H9 (cell line): ENCODE measurements at regions not wholly inside any gene's neighbourhood (a gene's known extent, or its start where the extent isn't known, plus 50 kb on each side); places are given as distances from the start of the nearest gene placed in this dataset.
A peak's percentile ranks its signal among the peaks of the same experiment; 100 is the strongest.

ENCODE experiments used
- DNase-seq: peaks from one replicate; pipeline ENCODE4 v3.0.0-alpha.2; 2017
- H2AFZ ChIP-seq: one replicate; pipeline ENCODE4 v1.6.1; 2013; ENCODE audit warnings: mild to moderate bottlenecking, low read length, control low read depth, moderate library complexity
- H2AK5ac ChIP-seq: 2 replicates; pipeline ENCODE4 v1.6.1; 2013; ENCODE audit warnings: low read length, control low read depth, mixed read lengths; ENCODE audit not compliant: insufficient read length
- H2BK120ac ChIP-seq: one replicate; pipeline ENCODE4 v1.6.1; 2013; ENCODE audit warnings: low read depth, mild to moderate bottlenecking, low read length, control low read depth, inconsistent platforms; ENCODE audit not compliant: poor library complexity, severe bottlenecking
- H2BK12ac ChIP-seq: 2 replicates; pipeline ENCODE4 v1.6.1; 2013; ENCODE audit warnings: low read length, control low read depth, mixed read lengths, low read depth; ENCODE audit not compliant: insufficient read length
- H2BK15ac ChIP-seq: 2 replicates; pipeline ENCODE4 v1.6.1; 2013; ENCODE audit warnings: low read depth, low read length, control low read depth
- H2BK20ac ChIP-seq: one replicate; pipeline ENCODE4 v1.6.1; 2013; ENCODE audit warnings: low read depth, mild to moderate bottlenecking, low read length, control low read depth, inconsistent platforms; ENCODE audit not compliant: poor library complexity, severe bottlenecking
- H2BK5ac ChIP-seq: 2 replicates; pipeline ENCODE4 v1.6.1; 2013; ENCODE audit warnings: low read length, control low read depth, mixed read lengths; ENCODE audit not compliant: insufficient read length
- H3K14ac ChIP-seq: 2 replicates; pipeline ENCODE4 v1.6.1; 2013; ENCODE audit warnings: low read length, control low read depth; ENCODE audit not compliant: insufficient read depth
- H3K18ac ChIP-seq: 2 replicates; pipeline ENCODE4 v1.6.1; 2013; ENCODE audit warnings: low read depth, mild to moderate bottlenecking, mixed read lengths, low read length, control low read depth; ENCODE audit not compliant: insufficient read length
- H3K23ac ChIP-seq: 2 replicates; pipeline ENCODE4 v1.6.1; 2013; ENCODE audit warnings: low read length, control low read depth, mixed read lengths, low read depth; ENCODE audit not compliant: insufficient read length
- H3K23me2 ChIP-seq: 2 replicates; pipeline ENCODE4 v1.6.1; 2013; ENCODE audit warnings: low read depth, mild to moderate bottlenecking, mixed read lengths, low read length, control low read depth; ENCODE audit not compliant: insufficient read length, poor library complexity, severe bottlenecking
- H3K27ac ChIP-seq: 2 replicates; pipeline ENCODE4 v1.5.1; 2013; ENCODE audit warnings: low read length, control low read depth, mixed read lengths, low read depth; ENCODE audit not compliant: insufficient read length
- H3K27me3 ChIP-seq: 2 replicates; pipeline ENCODE4 v1.6.1; 2013; ENCODE audit warnings: low read length, control low read depth, inconsistent platforms; ENCODE audit not compliant: insufficient read depth
- H3K4ac ChIP-seq: 2 replicates; pipeline ENCODE4 v1.6.1; 2013; ENCODE audit warnings: low read depth, mild to moderate bottlenecking, control low read depth, inconsistent platforms, low read length, moderate library complexity
- H3K4me1 ChIP-seq: 2 replicates; pipeline ENCODE4 v1.6.1; 2013; ENCODE audit warnings: low read length, control low read depth, inconsistent platforms; ENCODE audit not compliant: insufficient read depth
- H3K4me2 ChIP-seq: 2 replicates; pipeline ENCODE4 v1.6.1; 2013; ENCODE audit warnings: low read length, control low read depth, mixed read lengths; ENCODE audit not compliant: insufficient read length, insufficient read depth
- H3K56ac ChIP-seq: 2 replicates; pipeline ENCODE4 v1.6.1; 2013; ENCODE audit warnings: low read depth, mild to moderate bottlenecking, mixed read lengths, low read length, control low read depth; ENCODE audit not compliant: insufficient read length
- H3K79me1 ChIP-seq: 2 replicates; pipeline ENCODE4 v1.6.1; 2013; ENCODE audit warnings: low read depth, mild to moderate bottlenecking, moderate library complexity, low read length, control low read depth, inconsistent platforms; ENCODE audit not compliant: insufficient read depth, poor library complexity, severe bottlenecking
- H3K79me2 ChIP-seq: 2 replicates; pipeline ENCODE4 v1.6.1; 2013; ENCODE audit warnings: low read length, control low read depth, inconsistent platforms; ENCODE audit not compliant: insufficient read depth
- H3K9ac ChIP-seq: 2 replicates; pipeline ENCODE4 v1.6.1; 2013; ENCODE audit warnings: low read length, control low read depth, mixed read lengths; ENCODE audit not compliant: insufficient read length; ENCODE audit errors: extremely low read depth
- H3K9me3 ChIP-seq: one replicate; pipeline ENCODE4 v1.6.1; 2013; ENCODE audit warnings: low read depth, low read length, inconsistent platforms; ENCODE audit not compliant: control insufficient read depth
- H3T11ph ChIP-seq: one replicate; pipeline ENCODE4 v1.6.1; 2013; ENCODE audit warnings: mild to moderate bottlenecking, low read length, control low read depth, inconsistent platforms
- H4K20me1 ChIP-seq: one replicate; pipeline ENCODE4 v1.6.1; 2013; ENCODE audit not compliant: control insufficient read depth, insufficient read length, insufficient read depth
- H4K5ac ChIP-seq: 2 replicates; pipeline ENCODE4 v1.6.1; 2013; ENCODE audit warnings: low read depth, mild to moderate bottlenecking, mixed read lengths, low read length, control low read depth; ENCODE audit not compliant: insufficient read length
- H4K8ac ChIP-seq: replicated peaks from 2 replicates; pipeline ENCODE4 v1.6.1; 2013; ENCODE audit warnings: low read length, control low read depth, mixed read lengths, low read depth; ENCODE audit not compliant: insufficient read length
- H4K91ac ChIP-seq: 2 replicates; pipeline ENCODE4 v1.6.1; 2013; ENCODE audit warnings: low read depth, mild to moderate bottlenecking, moderate library complexity, mixed read lengths, low read length, control low read depth; ENCODE audit not compliant: insufficient read length
- H3K27ac Mint-ChIP-seq, 3 experiments: 2 replicates in 2 of 3; 3 replicates in 1 of 3; pipeline ENCODE4 v1.8.0; 2020 to 2021; ENCODE audit warnings: mixed read lengths in 3 of 3, mild to moderate bottlenecking in 1 of 3, moderate library complexity in 1 of 3
- H3K27me3 Mint-ChIP-seq: 2 replicates; pipeline ENCODE4 v1.8.0; 2021; ENCODE audit warnings: low read depth, mild to moderate bottlenecking, moderate library complexity, mixed read lengths
- H3K36me3 Mint-ChIP-seq, 3 experiments: 2 replicates in 2 of 3; 3 replicates in 1 of 3; pipeline ENCODE4 v1.8.0; 2020 to 2021; ENCODE audit warnings: low read depth in 3 of 3, mixed read lengths in 3 of 3; ENCODE audit not compliant: insufficient read depth in 1 of 3
- H3K4me1 Mint-ChIP-seq, 2 experiments: 2 replicates each; pipeline ENCODE4 v1.8.0; 2020; ENCODE audit warnings: mixed read lengths in 2 of 2
- H3K4me3 Mint-ChIP-seq, 2 experiments: 2 replicates in 1 of 2; 3 replicates in 1 of 2; pipeline ENCODE4 v1.8.0; 2020 to 2021; ENCODE audit warnings: mild to moderate bottlenecking in 2 of 2, mixed read lengths in 2 of 2, moderate library complexity in 1 of 2
- H3K9me3 Mint-ChIP-seq, 2 experiments: 2 replicates in 1 of 2; 3 replicates in 1 of 2; pipeline ENCODE4 v1.8.0; 2020; ENCODE audit warnings: mild to moderate bottlenecking in 2 of 2, mixed read lengths in 2 of 2, moderate library complexity in 1 of 2
- WGBS: extraction: QIAGEN DNeasy Blood & Tissue Kit; methylation state at CpG from one replicate; pipeline ENCODE4 v1.1.7; 2013; ENCODE audit warnings: missing lambda C conversion rate, low lambda C conversion rate, mixed read lengths; ENCODE audit not compliant: insufficient read length; ENCODE audit errors: extremely low coverage; 5-methylcytosine and 5-hydroxymethylcytosine counted together
- TF ChIP-seq, protein P1 (sequence below): fragments of 200-600 bp; sonication (generic); conservative IDR thresholded peaks from 3 replicates; pipeline ENCODE4 v1.8.0; 2021; ENCODE audit warnings: antibody characterized with exemption, mild to moderate bottlenecking

DNA sequence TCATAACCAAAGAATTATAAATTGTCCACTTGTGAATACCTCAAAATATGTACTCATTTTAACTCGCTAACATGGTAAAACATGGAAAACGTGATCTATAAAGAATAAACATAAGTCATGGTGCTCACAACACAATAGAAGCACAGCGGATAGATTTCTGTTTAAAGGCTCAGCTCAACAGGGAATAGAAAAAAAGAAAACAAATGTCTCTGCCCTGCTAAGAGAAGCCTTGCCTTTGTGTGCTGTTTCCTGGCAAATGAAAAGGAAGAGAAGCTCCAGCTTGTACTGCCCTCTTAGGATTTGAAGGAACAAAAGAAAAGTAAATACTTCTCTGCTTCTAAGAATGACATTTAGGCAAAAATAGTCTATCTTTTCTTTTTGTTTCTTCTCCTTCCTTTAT, 121.0 kb upstream of the KRR1 start:
- Histone ChIP-seq H4K5ac (no peak overlapping the region), H2AFZ (no peak overlapping the region), H3K4me2 (no peak overlapping the region), H4K20me1 (no peaks in the 10 kb centered on the region), H4K8ac (no peak overlapping the region), H3K27ac (no peak overlapping the region), H3K4ac (no peak overlapping the region), H2BK20ac (no peak overlapping the region), H2BK15ac (no peak overlapping the region), H3T11ph (no peak overlapping the region), H2AK5ac (no peak overlapping the region), H2BK12ac (no peak overlapping the region), H3K23ac (no peak overlapping the region), H2BK5ac (no peak overlapping the region), H3K9me3 (no peaks in the 10 kb centered on the region), H3K23me2 (no peaks in the 10 kb centered on the region), H3K4me1 (peaks cover 16% of the 10 kb centered on the region; the same call in 1 of the 2 replicates), H3K27me3 (no peaks in the 10 kb centered on the region), H3K79me1 (no peaks in the 10 kb centered on the region), H4K91ac (no peak overlapping the region), H2BK120ac (no peak overlapping the region), H3K9ac (no peak overlapping the region), H3K56ac (no peak overlapping the region), H3K79me2 (no peaks in the 10 kb centered on the region), H3K14ac (no peak overlapping the region), H3K18ac (no peak overlapping the region)
- no peak for DNase-seq
- peak overlapping the region in 1 of 3 experiments; percentile 87; a peak in 1 of 7 replicates for H3K27ac Mint-ChIP-seq
- WGBS = no CpG with 5 or more reads among the region's 3 CpGs
- peaks cover 2 to 8% (median 2%) of the 10 kb centered on the region in 3 experiments; a peak in 2 of 7 replicates for H3K36me3 Mint-ChIP-seq
- H3K27me3 Mint-ChIP-seq = no peaks in the 10 kb centered on the region
- H3K9me3 Mint-ChIP-seq = peaks cover 3 to 7% of the 10 kb centered on the region in 2 experiments; a peak in 3 of 5 replicates
- TF ChIP-seq, protein P1, sequence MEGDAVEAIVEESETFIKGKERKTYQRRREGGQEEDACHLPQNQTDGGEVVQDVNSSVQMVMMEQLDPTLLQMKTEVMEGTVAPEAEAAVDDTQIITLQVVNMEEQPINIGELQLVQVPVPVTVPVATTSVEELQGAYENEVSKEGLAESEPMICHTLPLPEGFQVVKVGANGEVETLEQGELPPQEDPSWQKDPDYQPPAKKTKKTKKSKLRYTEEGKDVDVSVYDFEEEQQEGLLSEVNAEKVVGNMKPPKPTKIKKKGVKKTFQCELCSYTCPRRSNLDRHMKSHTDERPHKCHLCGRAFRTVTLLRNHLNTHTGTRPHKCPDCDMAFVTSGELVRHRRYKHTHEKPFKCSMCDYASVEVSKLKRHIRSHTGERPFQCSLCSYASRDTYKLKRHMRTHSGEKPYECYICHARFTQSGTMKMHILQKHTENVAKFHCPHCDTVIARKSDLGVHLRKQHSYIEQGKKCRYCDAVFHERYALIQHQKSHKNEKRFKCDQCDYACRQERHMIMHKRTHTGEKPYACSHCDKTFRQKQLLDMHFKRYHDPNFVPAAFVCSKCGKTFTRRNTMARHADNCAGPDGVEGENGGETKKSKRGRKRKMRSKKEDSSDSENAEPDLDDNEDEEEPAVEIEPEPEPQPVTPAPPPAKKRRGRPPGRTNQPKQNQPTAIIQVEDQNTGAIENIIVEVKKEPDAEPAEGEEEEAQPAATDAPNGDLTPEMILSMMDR = no peak
- H3K4me3 Mint-ChIP-seq = no peak overlapping the region
- peaks cover 53 to 63% of the 10 kb centered on the region in 2 experiments for H3K4me1 Mint-ChIP-seq
